Bronchial epithelial cell (primary cell): ENCODE measurements at regions not wholly inside any gene's neighbourhood (a gene's known extent, or its start where the extent isn't known, plus 50 kb on each side); places are given as distances from the start of the nearest gene placed in this dataset.

ENCODE experiments used
- DNase-seq: peaks from one replicate; pipeline ENCODE4 v3.0.0-alpha.2; 2010; ENCODE audit warnings: low read depth
- FAIRE-seq: peaks from 2 replicates; lab custom pipeline; 2011; peaks lifted over from hg19 to GRCh38; lab: Jason Lieb, UNC
- H3K27me3 ChIP-seq: 2 replicates; pipeline ENCODE4 v1.5.1; 2011; ENCODE audit warnings: low read length; ENCODE audit not compliant: control insufficient read depth, insufficient read depth
- H3K36me3 ChIP-seq: 2 replicates; pipeline ENCODE4 v1.5.1; 2011; ENCODE audit warnings: low read length; ENCODE audit not compliant: control insufficient read depth, insufficient read depth
- H3K4me3 ChIP-seq: 2 replicates; pipeline ENCODE4 v1.5.1; 2011; ENCODE audit warnings: mild to moderate bottlenecking, low read depth, low read length, control low read depth
- CTCF ChIP-seq: IDR thresholded peaks from 2 replicates; pipeline ENCODE4 v1.5.1; 2011; ENCODE audit warnings: mild to moderate bottlenecking, moderate library complexity, low read length, control low read depth, inconsistent platforms; ENCODE audit not compliant: insufficient read depth, severe bottlenecking

DNA sequence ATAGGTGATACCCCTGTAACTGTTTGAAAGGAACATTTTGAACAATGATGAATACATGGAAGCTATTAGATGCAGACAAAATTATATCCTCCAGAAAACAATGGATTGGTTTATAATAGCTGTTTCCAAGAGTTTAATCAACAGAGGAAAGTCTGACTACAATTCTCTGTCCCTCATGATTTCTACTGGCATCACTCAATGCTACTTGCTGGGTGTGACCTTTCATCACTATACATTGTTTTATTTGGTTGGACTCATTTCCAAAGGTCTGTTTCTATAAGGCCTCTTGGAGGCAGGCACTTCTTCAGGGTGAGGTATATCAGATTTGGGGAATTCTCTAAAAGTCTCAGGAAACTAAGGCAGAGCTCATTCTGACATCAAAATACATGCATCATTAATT, 636.1 kb upstream of the SLC8A1 start:
- FAIRE-seq (no peak), DNase-seq (no peak)
- no peaks in the 10 kb centered on the region for H3K27me3 ChIP-seq
- no peak overlapping the region for H3K4me3 ChIP-seq
- H3K36me3 ChIP-seq, result no peaks in the 10 kb centered on the region
- TF ChIP-seq CTCF, result no peak

GRCh38 chr2:41101281-41101680, 649.4 kb upstream of the SLC8A1 start:
- H3K4me3 ChIP-seq, result no peak overlapping the region
- H3K27me3 ChIP-seq, result no peaks in the 10 kb centered on the region
- no peak for FAIRE-seq
- TF ChIP-seq CTCF, result no peak
- no peaks in the 10 kb centered on the region for H3K36me3 ChIP-seq
- no peak for DNase-seq

- no peak overlapping the region for H3K4me3 ChIP-seq
- DNase-seq (no peak), FAIRE-seq (no peak)
- H3K36me3 ChIP-seq, result no peaks in the 10 kb centered on the region
- H3K27me3 ChIP-seq, result no peaks in the 10 kb centered on the region
- TF ChIP-seq CTCF, result no peak
These were observed 657.9 kb upstream of the SLC8A1 start for GRCh38 chr2:41109744-41110143.

GRCh38 chr2:41111836-41112627, 660.1 kb upstream of the SLC8A1 start:
- Histone ChIP-seq H3K27me3 (no peaks in the 10 kb centered on the region), H3K36me3 (no peaks in the 10 kb centered on the region), H3K4me3 (no peak overlapping the region)
- FAIRE-seq (no peak), DNase-seq (no peak)
- no peak for TF ChIP-seq CTCF

GRCh38 chr2:41116106-41116797, 664.4 kb upstream of the SLC8A1 start:
- no peak for DNase-seq
- FAIRE-seq, result no peak
- no peak for TF ChIP-seq CTCF

More at GRCh38 chr2:41116106-41116797, 664.4 kb upstream of the SLC8A1 start:
- H3K36me3 ChIP-seq, result no peaks in the 10 kb centered on the region
- H3K4me3 ChIP-seq, result no peak overlapping the region
- H3K27me3 ChIP-seq, result no peaks in the 10 kb centered on the region
